HG02852 (cell line): ENCODE measurements at regions not wholly inside any gene's neighbourhood (a gene's known extent, or its start where the extent isn't known, plus 50 kb on each side); places are given as distances from the start of the nearest gene placed in this dataset.
A peak's percentile ranks its signal among the peaks of the same experiment; 100 is the strongest.
"Not testable (repeated sequence)": the region's sequence is repeated elsewhere in the genome, so short reads cannot be mapped to it uniquely, and the experiment has no call there.

Experiments used
- ATAC-seq: cut with Tn5 transposase; IDR thresholded peaks from one replicate; pipeline ENCODE4 v1.9.1; 2021; ENCODE audit warnings: mild to moderate bottlenecking, moderate library complexity; ENCODE audit not compliant: unreplicated experiment

DNA sequence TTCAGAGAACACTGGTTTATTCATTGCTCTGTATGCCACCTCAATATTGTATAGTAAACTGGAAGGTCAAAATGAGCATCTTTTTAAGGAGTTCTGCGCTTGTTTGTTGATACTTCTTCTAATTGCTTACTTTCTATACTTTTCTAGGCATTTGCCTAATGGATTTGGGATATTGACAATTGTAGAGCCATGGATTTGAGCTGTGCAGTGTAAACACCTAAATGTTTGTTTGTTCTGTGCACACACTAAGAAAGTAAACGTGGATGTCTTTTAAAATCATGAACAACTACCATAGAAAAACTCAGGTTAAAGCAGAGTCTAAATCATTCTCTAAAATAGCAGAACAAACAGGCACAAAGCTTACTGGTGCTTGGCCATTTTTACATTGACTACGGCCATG, 436.6 kb upstream of the GBE1 start:
- ATAC-seq: no peak

GRCh38 chr3:82196645-82197044, 435.2 kb upstream of the GBE1 start:
- no peak for ATAC-seq

GRCh38 chr3:82194870-82195269, 433.4 kb upstream of the GBE1 start:
- no peak for ATAC-seq

DNA sequence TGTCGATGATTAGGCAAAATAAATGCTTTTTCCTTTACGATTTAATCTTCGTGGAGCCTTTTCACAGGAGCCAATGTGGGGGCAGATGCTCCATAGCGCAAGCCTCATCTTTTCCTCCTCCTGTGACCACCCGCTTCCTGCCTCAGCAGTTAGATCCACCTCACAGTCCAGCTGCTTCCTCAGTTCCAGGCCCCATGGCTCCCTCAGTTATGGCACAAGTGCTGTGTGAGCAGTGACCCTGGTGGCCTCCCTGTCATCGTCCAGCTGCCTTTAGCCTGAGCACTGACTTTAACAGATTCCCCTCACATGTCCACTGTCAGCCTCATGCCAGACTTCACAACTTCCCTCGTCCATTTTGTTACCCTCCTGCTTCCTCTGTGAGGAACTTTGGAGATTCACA, 424.6 kb upstream of the GBE1 start:
- ATAC-seq: no peak

GRCh38 chr3:82179291-82179690, 417.8 kb upstream of the GBE1 start:
- no peak for ATAC-seq

- ATAC-seq: no peak
Observed at GRCh38 chr3:82178291-82178690, 416.8 kb upstream of the GBE1 start.

GRCh38 chr3:82177774-82178173, 416.3 kb upstream of the GBE1 start:
- no peak for ATAC-seq

GRCh38 chr3:82165266-82165665, 403.8 kb upstream of the GBE1 start:
- ATAC-seq: no peak

GRCh38 chr3:82163907-82164520, 402.6 kb upstream of the GBE1 start:
- no peak for ATAC-seq

DNA sequence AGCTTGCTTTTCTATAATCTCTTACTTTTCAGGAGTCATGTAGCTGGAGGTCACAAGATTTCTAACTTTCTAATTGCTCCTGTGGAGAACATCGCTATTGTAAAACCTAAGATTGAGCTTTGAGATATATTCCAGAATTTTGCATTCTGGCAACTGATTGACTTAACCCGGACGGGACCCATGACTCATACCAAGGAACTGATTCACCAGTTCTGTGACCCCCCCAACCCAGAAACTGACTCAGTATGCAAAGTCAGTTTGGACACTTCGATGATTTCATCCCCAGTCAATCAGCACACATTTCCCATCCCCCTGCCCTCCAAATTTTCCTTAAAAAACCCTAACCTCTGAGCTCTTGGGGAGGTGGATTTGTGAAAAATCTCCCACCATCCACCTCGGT, 396.5 kb upstream of the GBE1 start:
- ATAC-seq: no peak

- not testable (repeated sequence) for ATAC-seq
Observed at GRCh38 chr3:82153892-82154291, 392.4 kb upstream of the GBE1 start.

- ATAC-seq: no peak
Observed at GRCh38 chr3:82145742-82146141, 384.3 kb upstream of the GBE1 start.

DNA sequence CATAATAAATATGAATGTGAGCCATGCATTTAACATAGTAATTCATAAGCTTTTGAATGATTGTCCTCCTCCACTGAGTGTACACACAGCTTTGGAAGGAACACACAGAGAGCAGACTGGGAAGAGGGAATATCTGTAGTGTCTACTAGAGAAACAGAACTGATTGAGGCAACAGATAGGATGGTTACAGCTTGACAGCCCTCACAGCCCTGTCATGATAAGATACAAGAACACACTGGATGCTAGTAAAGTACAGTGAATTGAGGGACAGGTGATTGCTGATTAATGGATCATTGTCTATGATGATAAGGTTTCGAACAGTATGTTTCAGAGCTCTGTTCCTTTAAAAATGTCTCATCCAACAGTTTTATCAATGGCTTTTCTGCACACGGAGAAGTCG, 383.4 kb upstream of the GBE1 start:
- no peak for ATAC-seq

DNA sequence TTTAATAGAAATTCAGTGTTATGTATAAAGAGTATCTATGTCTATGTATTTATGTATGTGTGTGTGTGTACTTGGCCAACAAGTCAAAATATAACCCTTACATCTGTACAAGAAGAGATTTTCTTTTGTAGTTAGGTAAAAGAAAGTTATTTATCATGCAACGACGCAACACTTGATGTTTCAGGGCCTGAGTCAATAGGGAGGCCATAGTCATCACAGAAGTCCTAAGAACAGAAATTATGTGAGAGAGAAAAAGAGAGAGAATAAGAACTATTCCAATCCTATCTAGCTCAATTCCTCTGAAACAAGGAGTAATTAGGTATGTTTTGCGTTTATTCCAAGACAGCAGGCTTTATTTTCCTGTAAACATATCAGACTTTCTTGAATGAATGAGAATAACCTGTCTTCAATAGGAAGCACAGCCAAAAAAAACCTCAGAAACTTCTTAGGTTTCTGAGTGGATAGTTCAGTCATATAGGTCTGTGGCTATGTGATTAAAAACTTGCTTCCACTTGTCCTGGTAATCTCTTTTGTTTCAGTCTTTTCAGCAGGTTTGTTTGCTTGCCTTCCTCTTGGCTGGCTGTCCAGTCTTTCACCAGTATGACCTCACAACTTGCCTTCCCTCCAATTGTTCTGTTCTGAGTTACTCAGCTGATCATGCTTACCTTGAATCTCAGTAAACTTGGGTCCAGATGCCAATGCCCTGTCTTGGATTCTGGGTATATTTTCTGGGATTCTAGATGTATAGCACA, 382.4 kb upstream of the GBE1 start:
- no peak for ATAC-seq

DNA sequence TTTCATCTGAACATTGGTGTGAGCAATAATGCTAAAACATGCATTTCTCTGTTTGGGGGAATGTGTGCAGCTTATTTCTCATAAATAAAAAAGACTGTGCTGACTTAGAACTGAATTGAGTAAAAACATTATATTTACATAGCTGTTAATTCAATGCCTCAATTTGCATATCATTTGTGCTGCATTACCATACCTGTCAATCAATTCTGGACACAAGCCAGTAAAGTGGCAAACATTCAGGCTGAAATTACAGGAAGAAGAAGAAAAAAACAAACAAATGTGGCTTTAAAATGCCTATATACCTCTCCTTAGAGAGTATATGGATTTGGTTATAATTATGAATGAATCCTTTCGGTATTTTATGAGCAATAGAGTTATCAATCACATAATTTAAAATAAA, 380.1 kb upstream of the GBE1 start:
- ATAC-seq: no peak

DNA sequence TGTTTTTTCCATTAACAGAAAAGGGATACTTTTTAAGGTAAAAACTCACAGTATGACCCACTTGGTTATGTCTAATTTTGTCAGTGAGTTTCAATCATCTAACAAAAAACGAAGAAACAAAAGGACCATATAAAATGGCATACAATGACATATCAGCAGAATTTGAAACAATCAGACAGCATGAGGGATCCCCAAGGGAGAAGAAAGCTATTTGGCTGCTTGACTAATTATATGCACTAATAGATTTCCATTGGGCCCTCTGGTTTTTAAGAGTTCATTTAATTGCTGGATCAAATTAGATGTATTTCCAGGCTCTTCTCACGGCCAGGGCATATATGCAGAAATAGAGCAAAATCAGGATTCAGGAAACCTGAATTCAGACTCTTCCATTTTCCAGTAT, 376.4 kb upstream of the GBE1 start:
- no peak for ATAC-seq

- no peak for ATAC-seq
Observed at GRCh38 chr3:82137050-82137449, 375.6 kb upstream of the GBE1 start.

DNA sequence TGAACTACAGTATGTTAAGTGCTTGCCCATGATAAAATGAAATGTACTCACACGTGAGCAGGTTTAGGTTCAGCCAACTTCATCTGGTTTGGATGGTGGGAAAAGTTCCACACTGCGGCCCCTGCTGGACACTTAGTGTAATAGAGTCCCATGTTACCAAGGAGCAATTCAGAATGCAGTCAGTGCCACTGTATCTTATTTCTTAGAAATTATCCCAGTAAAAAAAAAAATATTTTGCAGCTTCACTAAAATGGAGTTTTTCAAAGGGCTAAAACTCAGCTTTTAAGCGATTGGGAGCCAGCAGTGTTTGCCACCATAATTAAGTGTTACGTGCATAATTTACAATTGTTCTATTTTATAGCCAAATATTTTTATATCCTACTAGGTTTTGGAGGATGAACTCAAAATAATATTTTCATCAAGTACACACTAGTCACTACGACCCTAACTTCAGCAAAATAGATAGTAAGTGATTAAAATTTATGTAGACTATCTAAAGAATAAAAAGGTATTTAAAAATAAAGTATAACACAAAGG, 371.7 kb upstream of the GBE1 start:
- ATAC-seq: peak; percentile 94

GRCh38 chr3:82132210-82133069, 371.0 kb upstream of the GBE1 start:
- peak; percentile 12 for ATAC-seq

DNA sequence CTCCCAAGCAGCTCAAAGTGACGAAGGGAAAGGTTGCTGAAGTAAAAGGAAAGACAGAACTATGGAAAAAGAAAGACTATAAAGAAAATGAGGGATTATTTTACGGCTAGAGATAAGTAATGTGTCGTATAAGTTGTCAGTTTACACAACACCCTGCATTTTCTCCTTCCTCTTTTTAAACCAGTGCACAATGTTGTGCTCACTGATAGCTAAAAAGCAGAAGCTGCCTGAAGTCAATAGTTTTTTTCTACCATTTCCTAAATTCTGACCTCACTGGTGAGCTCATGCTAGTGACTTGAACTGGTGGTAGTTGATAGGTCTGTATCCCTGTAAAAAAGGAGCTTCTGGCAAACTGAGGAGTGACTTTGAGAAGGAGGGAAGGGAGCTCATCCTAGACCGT, 368.6 kb upstream of the GBE1 start:
- ATAC-seq: no peak

DNA sequence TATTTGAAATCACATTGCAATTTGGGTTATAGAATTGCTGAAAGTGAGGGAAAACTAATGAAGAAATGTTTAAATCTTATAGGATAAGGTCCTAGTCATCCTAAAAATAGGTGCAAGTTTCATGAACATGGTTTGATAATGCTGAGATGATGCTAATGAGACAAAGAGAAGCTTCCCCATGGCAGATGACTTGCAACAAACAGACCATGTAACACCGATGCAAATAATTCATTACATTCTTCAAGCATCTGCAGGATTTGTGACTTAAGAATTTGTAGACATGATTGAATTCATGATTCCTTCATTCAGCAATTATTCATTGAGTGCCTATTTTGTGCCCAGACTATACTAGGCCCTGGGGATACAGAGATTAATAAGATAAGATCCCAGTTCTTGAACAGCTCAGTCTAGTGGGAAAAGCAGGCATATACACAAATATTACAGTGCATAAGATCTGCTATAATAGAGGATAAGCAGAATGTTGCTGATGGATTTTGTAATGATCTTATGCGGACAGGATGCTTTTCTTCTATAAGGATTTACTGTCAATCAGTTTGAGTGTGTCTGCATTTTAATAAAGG, 367.9 kb upstream of the GBE1 start:
- ATAC-seq: no peak
